ENCODE measurements at regions not wholly inside any gene's neighbourhood (a gene's known extent, or its start where the extent isn't known, plus 50 kb on each side); places are given as distances from the start of the nearest gene placed in this dataset.

DNA sequence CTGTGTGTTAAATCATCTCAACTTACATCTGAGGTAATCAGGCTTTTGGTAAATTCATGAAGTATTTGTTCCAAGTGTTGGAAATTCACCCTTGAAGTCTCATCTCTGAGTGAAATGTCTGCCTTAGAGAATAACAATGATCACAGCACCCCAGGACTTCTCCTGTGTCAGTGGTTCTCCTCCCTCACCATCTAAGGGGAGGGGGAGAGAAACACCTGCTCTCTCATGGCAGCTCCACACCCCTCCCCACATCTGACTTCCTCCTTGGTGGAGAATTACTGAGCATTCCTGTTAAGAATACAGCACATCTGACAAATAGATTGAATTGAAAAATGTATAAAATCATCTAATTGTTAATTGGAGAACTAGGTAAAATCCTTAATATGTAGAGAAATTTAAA is 532.1 kb downstream of the RNF144A start:
- no peak for TF ChIP-seq TAF1 (IDR thresholded peaks at IDR 0.05; ENCODE audit: low read depth)
- no peak for TF ChIP-seq CEBPB (IDR thresholded peaks at IDR 0.05)
- TF ChIP-seq EP300 (IDR thresholded peaks at IDR 0.05; ENCODE audit: borderline replicate concordance), result no peak
- TF ChIP-seq TCF12 (IDR thresholded peaks at IDR 0.05; ENCODE audit: low read depth), result no peak
- no peak for TF ChIP-seq NFIC (IDR thresholded peaks at IDR 0.05)
- no peak for TF ChIP-seq RAD21 (IDR thresholded peaks at IDR 0.05; ENCODE audit: low read depth)
- TF ChIP-seq EGR1 (IDR thresholded peaks at IDR 0.05), result no peak

- no peak for TF ChIP-seq RAD21 (IDR thresholded peaks at IDR 0.05; ENCODE audit: low read depth)
- TF ChIP-seq CREB1 (IDR thresholded peaks at IDR 0.05; ENCODE audit: low read depth), result no peak
- TF ChIP-seq, protein P1, sequence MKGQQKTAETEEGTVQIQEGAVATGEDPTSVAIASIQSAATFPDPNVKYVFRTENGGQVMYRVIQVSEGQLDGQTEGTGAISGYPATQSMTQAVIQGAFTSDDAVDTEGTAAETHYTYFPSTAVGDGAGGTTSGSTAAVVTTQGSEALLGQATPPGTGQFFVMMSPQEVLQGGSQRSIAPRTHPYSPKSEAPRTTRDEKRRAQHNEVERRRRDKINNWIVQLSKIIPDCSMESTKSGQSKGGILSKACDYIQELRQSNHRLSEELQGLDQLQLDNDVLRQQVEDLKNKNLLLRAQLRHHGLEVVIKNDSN (IDR thresholded peaks at IDR 0.05), result no peak
- TF ChIP-seq TCF12 (IDR thresholded peaks at IDR 0.05; ENCODE audit: low read depth), result no peak
- no peak for TF ChIP-seq FOXM1 (IDR thresholded peaks at IDR 0.05; ENCODE audit: borderline replicate concordance, low read depth)
- TF ChIP-seq MAX (IDR thresholded peaks at IDR 0.05), result no peak
- TF ChIP-seq CEBPB (IDR thresholded peaks at IDR 0.05), result no peak
- TF ChIP-seq EP300 (IDR thresholded peaks at IDR 0.05; ENCODE audit: borderline replicate concordance), result no peak
- no peak for TF ChIP-seq ZBTB7A (IDR thresholded peaks at IDR 0.05; ENCODE audit: low read depth)
- no peak for TF ChIP-seq TAF1 (IDR thresholded peaks at IDR 0.05; ENCODE audit: low read depth)
- no peak for TF ChIP-seq EGR1 (IDR thresholded peaks at IDR 0.05)
- TF ChIP-seq, protein P2, sequence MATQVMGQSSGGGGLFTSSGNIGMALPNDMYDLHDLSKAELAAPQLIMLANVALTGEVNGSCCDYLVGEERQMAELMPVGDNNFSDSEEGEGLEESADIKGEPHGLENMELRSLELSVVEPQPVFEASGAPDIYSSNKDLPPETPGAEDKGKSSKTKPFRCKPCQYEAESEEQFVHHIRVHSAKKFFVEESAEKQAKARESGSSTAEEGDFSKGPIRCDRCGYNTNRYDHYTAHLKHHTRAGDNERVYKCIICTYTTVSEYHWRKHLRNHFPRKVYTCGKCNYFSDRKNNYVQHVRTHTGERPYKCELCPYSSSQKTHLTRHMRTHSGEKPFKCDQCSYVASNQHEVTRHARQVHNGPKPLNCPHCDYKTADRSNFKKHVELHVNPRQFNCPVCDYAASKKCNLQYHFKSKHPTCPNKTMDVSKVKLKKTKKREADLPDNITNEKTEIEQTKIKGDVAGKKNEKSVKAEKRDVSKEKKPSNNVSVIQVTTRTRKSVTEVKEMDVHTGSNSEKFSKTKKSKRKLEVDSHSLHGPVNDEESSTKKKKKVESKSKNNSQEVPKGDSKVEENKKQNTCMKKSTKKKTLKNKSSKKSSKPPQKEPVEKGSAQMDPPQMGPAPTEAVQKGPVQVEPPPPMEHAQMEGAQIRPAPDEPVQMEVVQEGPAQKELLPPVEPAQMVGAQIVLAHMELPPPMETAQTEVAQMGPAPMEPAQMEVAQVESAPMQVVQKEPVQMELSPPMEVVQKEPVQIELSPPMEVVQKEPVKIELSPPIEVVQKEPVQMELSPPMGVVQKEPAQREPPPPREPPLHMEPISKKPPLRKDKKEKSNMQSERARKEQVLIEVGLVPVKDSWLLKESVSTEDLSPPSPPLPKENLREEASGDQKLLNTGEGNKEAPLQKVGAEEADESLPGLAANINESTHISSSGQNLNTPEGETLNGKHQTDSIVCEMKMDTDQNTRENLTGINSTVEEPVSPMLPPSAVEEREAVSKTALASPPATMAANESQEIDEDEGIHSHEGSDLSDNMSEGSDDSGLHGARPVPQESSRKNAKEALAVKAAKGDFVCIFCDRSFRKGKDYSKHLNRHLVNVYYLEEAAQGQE (IDR thresholded peaks at IDR 0.05; ENCODE audit: low read depth), result no peak
- no peak for TF ChIP-seq YY1 (IDR thresholded peaks at IDR 0.05; ENCODE audit: low read depth)
- no peak for TF ChIP-seq NFIC (IDR thresholded peaks at IDR 0.05)
- TF ChIP-seq TEAD4 (IDR thresholded peaks at IDR 0.05), result no peak
These were observed 533.1 kb downstream of the RNF144A start for GRCh38 chr2:7450188-7450832.

GRCh38 chr2:7450833-7451190 is 533.6 kb downstream of the RNF144A start:
- no peak for TF ChIP-seq MAX (IDR thresholded peaks at IDR 0.05)
- no peak for TF ChIP-seq CEBPB (IDR thresholded peaks at IDR 0.05)
- TF ChIP-seq TEAD4 (IDR thresholded peaks at IDR 0.05), result no peak
- no peak for TF ChIP-seq EGR1 (IDR thresholded peaks at IDR 0.05)
- no peak for TF ChIP-seq NFIC (IDR thresholded peaks at IDR 0.05)
- TF ChIP-seq, protein P2 (IDR thresholded peaks at IDR 0.05; ENCODE audit: low read depth), result no peak
- TF ChIP-seq EP300 (IDR thresholded peaks at IDR 0.05; ENCODE audit: borderline replicate concordance), result no peak
- TF ChIP-seq RAD21 (IDR thresholded peaks at IDR 0.05; ENCODE audit: low read depth), result no peak

DNA sequence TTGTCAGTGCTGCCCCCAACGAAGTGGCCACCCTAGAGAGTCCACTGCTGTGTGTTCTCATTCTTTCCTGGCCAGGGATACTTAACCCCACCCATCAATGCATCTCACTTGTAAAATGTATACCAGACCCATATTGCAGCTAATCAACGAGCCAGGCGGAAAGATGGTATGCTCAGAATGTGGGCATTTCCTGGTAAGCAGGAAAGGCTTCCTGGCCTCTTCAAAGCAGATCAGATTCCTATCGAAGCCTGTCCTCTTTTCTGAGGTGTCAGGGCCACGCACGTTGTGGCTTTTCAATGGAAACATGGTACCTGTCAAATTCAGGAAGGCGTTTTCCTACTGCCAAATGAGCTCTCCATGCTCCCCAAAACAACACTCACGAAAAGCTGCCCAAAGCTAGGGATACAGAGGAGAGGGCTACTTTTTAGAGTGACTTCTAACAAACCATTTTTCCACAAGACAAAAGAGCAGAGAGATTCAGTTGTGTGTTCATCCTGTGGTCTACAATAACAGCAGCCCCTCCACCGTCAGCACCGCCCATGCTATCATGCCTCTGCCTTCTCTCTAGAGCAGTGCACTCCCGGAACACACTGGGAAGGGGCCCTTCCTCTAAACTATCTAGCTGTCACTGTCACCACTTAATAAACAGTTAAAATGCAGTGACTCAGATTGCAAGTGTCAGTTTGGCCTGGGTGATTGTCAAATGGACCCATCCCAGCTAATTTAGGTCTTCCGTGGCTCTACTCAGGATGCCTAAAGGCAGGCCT is 535.1 kb downstream of the RNF144A start:
- TF ChIP-seq FOXM1 (IDR thresholded peaks at IDR 0.05; ENCODE audit: borderline replicate concordance, low read depth), result no peak
- TF ChIP-seq NFIC (IDR thresholded peaks at IDR 0.05), result no peak
- no peak for TF ChIP-seq RAD21 (IDR thresholded peaks at IDR 0.05; ENCODE audit: low read depth)
- no peak for TF ChIP-seq MAX (IDR thresholded peaks at IDR 0.05)
- TF ChIP-seq, protein P2 (IDR thresholded peaks at IDR 0.05; ENCODE audit: low read depth), result no peak
- TF ChIP-seq EGR1 (IDR thresholded peaks at IDR 0.05), result no peak
- no peak for TF ChIP-seq TEAD4 (IDR thresholded peaks at IDR 0.05)
- no peak for TF ChIP-seq CEBPB (IDR thresholded peaks at IDR 0.05)
- no peak for TF ChIP-seq ZBTB7A (IDR thresholded peaks at IDR 0.05; ENCODE audit: low read depth)
- no peak for TF ChIP-seq TCF12 (IDR thresholded peaks at IDR 0.05; ENCODE audit: low read depth)
- no peak for TF ChIP-seq TAF1 (IDR thresholded peaks at IDR 0.05; ENCODE audit: low read depth)
- TF ChIP-seq, protein P1 (IDR thresholded peaks at IDR 0.05), result no peak
- no peak for TF ChIP-seq YY1 (IDR thresholded peaks at IDR 0.05; ENCODE audit: low read depth)
- no peak for TF ChIP-seq EP300 (IDR thresholded peaks at IDR 0.05; ENCODE audit: borderline replicate concordance)
- TF ChIP-seq CREB1 (IDR thresholded peaks at IDR 0.05; ENCODE audit: low read depth), result no peak
